ENCODE measurements at regions not wholly inside any gene's neighbourhood (a gene's known extent, or its start where the extent isn't known, plus 50 kb on each side); places are given as distances from the start of the nearest gene placed in this dataset.
"Not testable (repeated sequence)": the region's sequence is repeated elsewhere in the genome, so short reads cannot be mapped to it uniquely, and the experiment has no call there.

DNA sequence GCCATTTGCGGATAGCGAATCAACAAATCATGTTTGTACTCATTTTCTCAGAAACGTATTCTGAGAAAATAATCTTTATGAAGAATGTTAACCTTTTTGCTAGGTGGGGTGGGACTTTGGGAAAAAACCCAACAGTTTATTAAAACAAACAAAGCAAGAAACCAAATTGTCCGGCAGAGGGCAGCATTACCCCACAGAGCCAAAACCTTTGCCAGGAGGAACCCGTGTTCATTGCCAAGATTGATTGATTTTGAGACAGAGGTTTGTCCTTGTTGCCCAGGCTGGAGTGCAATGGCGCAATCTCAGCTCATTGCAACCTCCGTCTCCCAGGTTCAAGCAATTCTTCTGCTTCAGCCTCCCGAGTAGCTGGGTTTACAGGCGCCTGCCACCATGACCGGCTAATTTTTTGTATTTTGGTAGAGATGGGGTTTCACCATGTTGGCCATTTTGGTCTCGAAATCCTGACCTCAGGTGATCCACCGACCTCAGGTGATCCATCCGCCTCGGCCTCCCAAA, 70.8 kb upstream of the RHOU start:
- peak; percentile 85 to 90 for DNase-seq
- intact Hi-C loops (cut with DNase I; ENCODE audit: low total_unique reads) = loop anchor here (10.0 kb wide), 1 partner anchor 560 kb away; no protein-coding TSS in a partner anchor
- no peaks in the 10 kb centered on the region for H3K9me3 ChIP-seq
- TF ChIP-seq, protein P1, sequence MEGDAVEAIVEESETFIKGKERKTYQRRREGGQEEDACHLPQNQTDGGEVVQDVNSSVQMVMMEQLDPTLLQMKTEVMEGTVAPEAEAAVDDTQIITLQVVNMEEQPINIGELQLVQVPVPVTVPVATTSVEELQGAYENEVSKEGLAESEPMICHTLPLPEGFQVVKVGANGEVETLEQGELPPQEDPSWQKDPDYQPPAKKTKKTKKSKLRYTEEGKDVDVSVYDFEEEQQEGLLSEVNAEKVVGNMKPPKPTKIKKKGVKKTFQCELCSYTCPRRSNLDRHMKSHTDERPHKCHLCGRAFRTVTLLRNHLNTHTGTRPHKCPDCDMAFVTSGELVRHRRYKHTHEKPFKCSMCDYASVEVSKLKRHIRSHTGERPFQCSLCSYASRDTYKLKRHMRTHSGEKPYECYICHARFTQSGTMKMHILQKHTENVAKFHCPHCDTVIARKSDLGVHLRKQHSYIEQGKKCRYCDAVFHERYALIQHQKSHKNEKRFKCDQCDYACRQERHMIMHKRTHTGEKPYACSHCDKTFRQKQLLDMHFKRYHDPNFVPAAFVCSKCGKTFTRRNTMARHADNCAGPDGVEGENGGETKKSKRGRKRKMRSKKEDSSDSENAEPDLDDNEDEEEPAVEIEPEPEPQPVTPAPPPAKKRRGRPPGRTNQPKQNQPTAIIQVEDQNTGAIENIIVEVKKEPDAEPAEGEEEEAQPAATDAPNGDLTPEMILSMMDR (IDR thresholded peaks at IDR 0.05) = peak in 5 of 7 experiments; percentile 44 to 84 (median 76)
- TF ChIP-seq EP300 (IDR thresholded peaks at IDR 0.05) (no peak), POLR2A (IDR thresholded peaks at IDR 0.05) (no peak), POLR2AphosphoS5 (IDR thresholded peaks at IDR 0.05) (peak in 1 of 3 donors; percentile 41)
- H3K27ac ChIP-seq = peak overlapping the region in 4 of 5 donors; percentile 9 to 61 (median 50)
- H3K27me3 ChIP-seq = peaks cover 0 to 6% (median 0%) of the 10 kb centered on the region in 3 donors
- H3K4me1 ChIP-seq = peaks cover 0 to 14% (median 6%) of the 10 kb centered on the region in 4 donors
- 19 to 33% (median 31%) methylated on average over 14 of the region's 14 CpGs for WGBS, 5 donors
- H3K36me3 ChIP-seq = no peaks in the 10 kb centered on the region
- H3K4me3 ChIP-seq = no peak overlapping the region

DNA sequence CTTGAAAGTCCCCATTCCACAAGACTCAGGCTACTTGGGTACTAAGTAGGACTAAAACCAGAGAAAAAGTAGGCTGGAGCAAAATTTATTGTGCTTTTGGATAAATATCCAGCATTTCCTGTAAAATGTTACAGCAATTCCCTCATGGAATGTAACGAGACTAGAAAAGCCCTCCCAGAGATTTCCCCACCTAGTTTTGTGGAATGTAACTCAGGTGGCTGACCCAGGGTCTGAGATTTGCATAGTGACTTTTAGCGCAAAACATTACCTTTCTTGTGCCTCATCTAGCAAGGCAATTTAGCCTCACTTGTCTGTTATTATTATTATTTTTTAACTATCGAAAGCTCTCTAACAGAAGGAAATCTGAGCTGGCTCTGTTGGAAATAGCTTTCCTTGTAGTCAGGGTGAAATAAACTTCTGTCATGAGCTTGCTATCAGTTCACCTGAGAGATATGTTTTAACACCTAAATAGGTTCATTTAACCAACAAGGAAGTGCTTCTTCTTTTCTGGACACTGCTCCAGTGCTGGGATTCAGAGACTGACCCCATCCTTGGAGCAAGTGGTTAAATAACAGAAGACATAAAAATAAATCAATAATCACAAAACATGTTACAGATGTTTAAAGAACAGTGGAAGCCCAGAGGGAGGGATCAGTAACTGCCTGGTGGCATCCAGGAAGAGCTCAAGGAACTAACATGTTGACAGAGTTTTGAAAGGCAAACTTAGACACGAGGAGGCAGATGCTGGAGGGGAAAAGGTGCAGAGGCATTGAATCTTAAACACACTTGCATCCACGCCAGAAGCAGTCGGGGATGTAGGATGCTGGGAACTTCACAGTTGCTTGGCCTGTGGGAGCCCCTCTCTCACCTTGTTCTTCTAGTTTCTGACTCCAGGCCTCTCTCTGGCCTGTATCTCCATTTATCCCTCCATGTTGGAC, 68.3 kb upstream of the RHOU start:
- no peak overlapping the region for H3K27ac ChIP-seq
- peaks cover 0 to 14% (median 6%) of the 10 kb centered on the region in 4 donors for H3K4me1 ChIP-seq
- H3K27me3 ChIP-seq = peaks cover 0 to 6% (median 0%) of the 10 kb centered on the region in 3 donors
- H3K9me3 ChIP-seq = no peaks in the 10 kb centered on the region
- TF ChIP-seq POLR2AphosphoS5 (IDR thresholded peaks at IDR 0.05) (no peak), EP300 (IDR thresholded peaks at IDR 0.05) (no peak), POLR2A (IDR thresholded peaks at IDR 0.05) (no peak)
- TF ChIP-seq, protein P1 (IDR thresholded peaks at IDR 0.05) = no peak
- WGBS, 5 donors = 51 to 73% (median 64%) methylated on average over 6 of the region's 6 CpGs
- no peak overlapping the region for H3K4me3 ChIP-seq
- intact Hi-C loops (cut with DNase I; ENCODE audit: low total_unique reads) = loop anchor here (10.0 kb wide), 1 partner anchor 558 kb away; no protein-coding TSS in a partner anchor
- H3K36me3 ChIP-seq = no peaks in the 10 kb centered on the region
- DNase-seq = no peak

DNA sequence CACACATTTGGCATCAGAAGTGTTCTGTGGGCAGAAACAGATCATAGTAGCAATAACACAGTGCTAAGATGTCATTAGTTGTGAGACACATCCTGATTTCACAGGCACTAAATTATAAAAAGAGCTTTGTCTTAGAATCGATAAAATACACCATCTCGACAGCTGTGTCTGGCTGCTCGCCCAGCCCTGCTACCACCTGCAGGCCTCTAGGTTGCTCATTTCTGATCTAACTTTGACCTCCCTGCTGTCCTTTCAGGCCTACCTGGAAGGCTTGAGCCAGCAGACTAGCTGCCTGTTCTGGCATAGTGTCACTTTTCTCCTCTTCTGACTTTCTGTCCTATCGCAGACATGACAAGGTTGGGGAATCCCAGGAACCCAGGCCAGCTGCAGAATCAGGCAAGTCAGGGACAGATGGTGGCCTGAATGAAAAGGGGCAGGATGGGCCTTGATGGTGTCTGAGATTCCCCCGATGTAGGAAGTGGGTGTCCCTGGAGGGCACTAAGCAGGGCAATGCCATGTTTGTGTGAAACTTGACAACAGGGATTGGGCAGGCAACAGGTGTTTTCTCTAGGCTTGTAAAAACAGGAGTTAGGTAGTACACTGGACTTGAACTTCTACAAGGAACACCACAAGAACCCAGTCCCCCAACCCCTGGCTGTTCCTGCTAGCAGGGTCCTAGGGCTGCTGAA, 66.6 kb upstream of the RHOU start:
- Histone ChIP-seq H3K27me3 (peaks cover 0 to 6% (median 0%) of the 10 kb centered on the region in 3 donors), H3K36me3 (no peaks in the 10 kb centered on the region), H3K4me1 (peaks cover 0 to 14% (median 6%) of the 10 kb centered on the region in 4 donors), H3K27ac (no peak overlapping the region), H3K4me3 (no peak overlapping the region), H3K9me3 (no peaks in the 10 kb centered on the region)
- intact Hi-C loops (cut with DNase I; ENCODE audit: low total_unique reads) = loop anchor here (10.0 kb wide), 1 partner anchor 556 kb away; no protein-coding TSS in a partner anchor
- DNase-seq = no peak
- TF ChIP-seq, protein P1 (IDR thresholded peaks at IDR 0.05) = no peak
- TF ChIP-seq POLR2A (IDR thresholded peaks at IDR 0.05) (no peak), POLR2AphosphoS5 (IDR thresholded peaks at IDR 0.05) (no peak), EP300 (IDR thresholded peaks at IDR 0.05) (no peak)
- 87 to 95% (median 88%) methylated on average over 5 of the region's 5 CpGs for WGBS, 5 donors

DNA sequence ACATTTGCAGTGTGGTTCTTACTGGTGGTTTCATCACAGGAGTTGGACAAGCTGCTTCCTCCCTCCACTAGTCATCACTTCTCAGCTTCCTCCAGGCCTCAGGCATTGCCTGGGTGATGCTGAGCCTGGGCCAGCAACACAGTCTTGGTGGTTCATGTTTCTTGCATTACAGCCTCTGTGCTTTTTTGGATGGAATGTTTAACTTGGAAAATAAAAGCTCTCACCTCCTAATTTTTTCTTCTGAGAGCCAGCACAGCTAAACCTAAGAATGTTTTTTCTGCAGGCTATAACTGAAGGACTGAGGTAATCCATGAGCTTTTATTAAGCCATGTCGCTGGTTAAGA, 66.1 kb upstream of the RHOU start:
- no peak overlapping the region for H3K4me3 ChIP-seq
- TF ChIP-seq, protein P1 (IDR thresholded peaks at IDR 0.05) = no peak
- TF ChIP-seq POLR2A (IDR thresholded peaks at IDR 0.05) = no peak
- TF ChIP-seq EP300 (IDR thresholded peaks at IDR 0.05) = no peak
- TF ChIP-seq POLR2AphosphoS5 (IDR thresholded peaks at IDR 0.05) = no peak
- H3K4me1 ChIP-seq = peaks cover 0 to 11% (median 4%) of the 10 kb centered on the region in 4 donors
- peaks cover 0 to 6% (median 0%) of the 10 kb centered on the region in 3 donors for H3K27me3 ChIP-seq
- no peaks in the 10 kb centered on the region for H3K9me3 ChIP-seq
- no peak for DNase-seq
- intact Hi-C loops (cut with DNase I; ENCODE audit: low total_unique reads) = loop anchor here (10.0 kb wide), 1 partner anchor 556 kb away; no protein-coding TSS in a partner anchor
- H3K27ac ChIP-seq = no peak overlapping the region
- no peaks in the 10 kb centered on the region for H3K36me3 ChIP-seq
- 83 to 96% (median 90%) methylated on average over 1 of the region's 1 CpG for WGBS, 5 donors

DNA sequence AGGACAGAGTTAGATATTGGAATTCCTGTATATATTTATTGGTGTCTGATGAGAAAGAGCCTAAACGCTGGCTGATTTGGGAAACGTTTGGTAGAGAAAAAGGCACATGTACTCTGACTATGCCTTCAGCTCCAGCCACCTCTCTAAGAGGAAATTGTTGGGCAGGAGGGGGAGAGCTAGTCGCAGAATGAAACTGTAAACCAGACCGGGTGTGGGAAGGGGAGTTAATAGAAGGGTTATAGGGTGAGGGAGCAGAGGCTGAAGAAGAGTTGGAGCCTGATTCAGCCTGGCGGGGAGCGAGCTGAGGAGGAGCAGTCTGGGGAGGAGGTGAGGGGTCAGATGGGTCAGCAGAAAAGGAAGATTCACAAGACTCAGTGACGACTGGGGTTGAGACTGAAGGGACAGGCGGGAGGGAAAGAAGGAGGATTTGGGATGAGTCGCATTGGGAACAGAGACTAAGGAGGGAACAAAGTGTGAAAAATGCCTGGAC, 54.2 kb upstream of the RHOU start:
- H3K4me3 ChIP-seq; DNase-seq; H3K36me3 ChIP-seq; H3K27ac ChIP-seq; intact Hi-C loops (cut with DNase I; ENCODE audit: low total_unique reads); H3K4me1 ChIP-seq; H3K9me3 ChIP-seq: not testable (repeated sequence)
- WGBS, 5 donors = 67 to 80% (median 75%) methylated on average over 9 of the region's 9 CpGs
- H3K27me3 ChIP-seq = peaks cover 0 to 11% (median 0%) of the 10 kb centered on the region in 3 donors
